Testis (tissue), 2 donors: ENCODE measurements at regions not wholly inside any gene's neighbourhood (a gene's known extent, or its start where the extent isn't known, plus 50 kb on each side); places are given as distances from the start of the nearest gene placed in this dataset.

Experiments
- POLR2A ChIP-seq: fragments of 450-650 bp; IDR thresholded peaks from one replicate; pipeline ENCODE4 v1.6.1; 2017; ENCODE audit warnings: antibody characterized with exemption, mild to moderate bottlenecking, moderate library complexity
- TF ChIP-seq, protein P1 (sequence below), 3 experiments: fragments of 450-650 bp in 2 of 3; fragments of 200-600 bp in 1 of 3; sonication (generic) in 1 of 3; IDR thresholded peaks; one replicate each; pipeline ENCODE4 v1.5.1; 2016 to 2019; ENCODE audit warnings: antibody characterized with exemption in 3 of 3, mild to moderate bottlenecking in 2 of 3, moderate library complexity in 1 of 3

DNA sequence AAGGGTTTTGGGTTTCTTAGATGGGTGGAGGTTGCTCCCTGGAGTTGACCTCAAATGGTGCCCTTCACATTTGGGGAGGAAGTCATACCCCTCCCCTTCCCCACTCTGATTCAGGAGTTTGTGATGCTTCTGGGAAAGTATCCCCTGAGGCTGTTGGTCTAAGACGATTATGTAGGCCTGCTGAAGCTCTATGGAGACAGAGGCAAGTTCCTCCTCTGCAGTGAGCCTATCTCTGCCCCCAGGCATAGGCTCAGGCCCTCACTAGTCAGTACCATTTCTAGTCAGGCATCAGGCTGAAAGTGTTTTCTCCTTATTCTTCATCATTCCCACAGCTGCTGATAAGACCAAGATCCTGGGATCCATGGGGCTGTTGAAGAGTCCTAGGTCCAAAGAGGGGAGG lies 271.6 kb upstream of the NUDT12 start:
- TF ChIP-seq, protein P1, sequence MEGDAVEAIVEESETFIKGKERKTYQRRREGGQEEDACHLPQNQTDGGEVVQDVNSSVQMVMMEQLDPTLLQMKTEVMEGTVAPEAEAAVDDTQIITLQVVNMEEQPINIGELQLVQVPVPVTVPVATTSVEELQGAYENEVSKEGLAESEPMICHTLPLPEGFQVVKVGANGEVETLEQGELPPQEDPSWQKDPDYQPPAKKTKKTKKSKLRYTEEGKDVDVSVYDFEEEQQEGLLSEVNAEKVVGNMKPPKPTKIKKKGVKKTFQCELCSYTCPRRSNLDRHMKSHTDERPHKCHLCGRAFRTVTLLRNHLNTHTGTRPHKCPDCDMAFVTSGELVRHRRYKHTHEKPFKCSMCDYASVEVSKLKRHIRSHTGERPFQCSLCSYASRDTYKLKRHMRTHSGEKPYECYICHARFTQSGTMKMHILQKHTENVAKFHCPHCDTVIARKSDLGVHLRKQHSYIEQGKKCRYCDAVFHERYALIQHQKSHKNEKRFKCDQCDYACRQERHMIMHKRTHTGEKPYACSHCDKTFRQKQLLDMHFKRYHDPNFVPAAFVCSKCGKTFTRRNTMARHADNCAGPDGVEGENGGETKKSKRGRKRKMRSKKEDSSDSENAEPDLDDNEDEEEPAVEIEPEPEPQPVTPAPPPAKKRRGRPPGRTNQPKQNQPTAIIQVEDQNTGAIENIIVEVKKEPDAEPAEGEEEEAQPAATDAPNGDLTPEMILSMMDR (IDR thresholded peaks at IDR 0.05): no peak
- no peak for TF ChIP-seq POLR2A
